ENCODE measurements at regions not wholly inside any gene's neighbourhood (a gene's known extent, or its start where the extent isn't known, plus 50 kb on each side); places are given as distances from the start of the nearest gene placed in this dataset.

DNA sequence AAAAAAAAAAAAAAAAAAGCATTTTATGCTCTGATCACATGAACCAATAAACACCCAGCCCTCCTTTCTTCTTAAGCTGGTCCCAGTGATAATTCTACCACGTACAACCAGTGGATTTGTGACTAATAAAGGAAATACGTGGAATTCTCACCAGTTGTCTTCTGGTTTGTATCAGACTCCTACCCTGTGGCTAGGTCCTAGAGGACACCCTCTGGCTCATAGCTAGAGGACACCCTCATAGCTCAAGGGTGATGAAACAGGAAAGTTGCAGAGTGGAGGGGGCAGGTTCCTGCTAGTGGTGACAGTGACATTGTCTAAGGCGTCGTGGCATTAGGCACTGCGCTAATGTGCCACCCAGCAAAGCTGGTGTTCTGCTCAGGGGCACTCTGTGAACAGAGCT is 167.8 kb downstream of the BCL11A start:
- H3K27me3 ChIP-seq (replicated peaks; ENCODE audit: insufficient read depth), result no peaks in the 10 kb centered on the region
- DNase-seq (ENCODE audit: low spot score) (no peak), ATAC-seq (ENCODE audit: insufficient number of reproducible peaks, low FRiP score, low read depth) (no peak)
- no peak overlapping the region for H3K4me3 ChIP-seq
- H3K36me3 ChIP-seq, result no peaks in the 10 kb centered on the region
- TF ChIP-seq, protein P1, sequence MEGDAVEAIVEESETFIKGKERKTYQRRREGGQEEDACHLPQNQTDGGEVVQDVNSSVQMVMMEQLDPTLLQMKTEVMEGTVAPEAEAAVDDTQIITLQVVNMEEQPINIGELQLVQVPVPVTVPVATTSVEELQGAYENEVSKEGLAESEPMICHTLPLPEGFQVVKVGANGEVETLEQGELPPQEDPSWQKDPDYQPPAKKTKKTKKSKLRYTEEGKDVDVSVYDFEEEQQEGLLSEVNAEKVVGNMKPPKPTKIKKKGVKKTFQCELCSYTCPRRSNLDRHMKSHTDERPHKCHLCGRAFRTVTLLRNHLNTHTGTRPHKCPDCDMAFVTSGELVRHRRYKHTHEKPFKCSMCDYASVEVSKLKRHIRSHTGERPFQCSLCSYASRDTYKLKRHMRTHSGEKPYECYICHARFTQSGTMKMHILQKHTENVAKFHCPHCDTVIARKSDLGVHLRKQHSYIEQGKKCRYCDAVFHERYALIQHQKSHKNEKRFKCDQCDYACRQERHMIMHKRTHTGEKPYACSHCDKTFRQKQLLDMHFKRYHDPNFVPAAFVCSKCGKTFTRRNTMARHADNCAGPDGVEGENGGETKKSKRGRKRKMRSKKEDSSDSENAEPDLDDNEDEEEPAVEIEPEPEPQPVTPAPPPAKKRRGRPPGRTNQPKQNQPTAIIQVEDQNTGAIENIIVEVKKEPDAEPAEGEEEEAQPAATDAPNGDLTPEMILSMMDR (IDR thresholded peaks at IDR 0.05), result no peak
- H3K27ac ChIP-seq, result no peak overlapping the region
- H3K9me3 ChIP-seq, result no peaks in the 10 kb centered on the region
- H3K4me1 ChIP-seq (ENCODE audit: control insufficient read depth in 1 of 2, low read depth in 2 of 2), result no peaks in the 10 kb centered on the region

DNA sequence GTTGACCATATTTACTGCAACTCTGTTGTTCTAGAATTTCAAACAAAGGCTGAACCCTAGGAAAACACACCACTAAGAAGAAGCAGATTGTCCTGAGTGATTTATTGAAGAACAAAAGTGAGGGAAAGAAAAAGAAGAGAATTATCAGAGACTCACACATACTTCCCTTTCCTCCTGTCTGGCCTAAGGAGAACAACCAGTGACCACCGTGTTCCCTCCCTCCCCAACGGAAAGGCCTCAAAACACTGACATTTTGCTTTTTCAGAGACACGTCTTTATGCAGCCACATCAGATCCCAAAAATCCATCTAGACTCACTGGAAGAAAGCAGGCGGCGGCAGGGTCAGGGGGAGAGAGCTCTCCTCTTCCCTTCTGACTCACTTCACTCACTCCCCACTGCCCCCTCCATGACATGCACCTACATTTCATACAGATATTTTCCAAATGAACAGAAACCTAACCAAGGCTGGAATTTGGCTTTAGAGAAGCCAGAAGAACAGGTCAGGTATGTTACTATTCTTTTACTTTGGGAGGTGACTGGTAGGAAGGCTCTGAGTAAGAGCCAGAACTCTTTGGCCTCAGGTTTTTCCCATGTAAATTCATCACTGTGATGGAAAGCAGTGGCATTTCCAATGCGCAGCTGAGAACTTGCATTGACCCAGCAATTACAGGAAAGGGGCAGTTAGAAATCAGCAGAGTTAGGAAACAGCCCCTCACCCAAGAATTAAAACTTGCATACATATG is 169.9 kb downstream of the BCL11A start:
- ATAC-seq (ENCODE audit: insufficient number of reproducible peaks, low FRiP score, low read depth) (no peak), DNase-seq (ENCODE audit: low spot score) (no peak)
- no peaks in the 10 kb centered on the region for H3K36me3 ChIP-seq
- TF ChIP-seq, protein P1 (IDR thresholded peaks at IDR 0.05), result no peak
- no peaks in the 10 kb centered on the region for H3K27me3 ChIP-seq (replicated peaks; ENCODE audit: insufficient read depth)
- no peaks in the 10 kb centered on the region for H3K4me1 ChIP-seq (ENCODE audit: control insufficient read depth in 1 of 2, low read depth in 2 of 2)
- no peaks in the 10 kb centered on the region for H3K9me3 ChIP-seq
- no peak overlapping the region for H3K27ac ChIP-seq
- no peak overlapping the region for H3K4me3 ChIP-seq

DNA sequence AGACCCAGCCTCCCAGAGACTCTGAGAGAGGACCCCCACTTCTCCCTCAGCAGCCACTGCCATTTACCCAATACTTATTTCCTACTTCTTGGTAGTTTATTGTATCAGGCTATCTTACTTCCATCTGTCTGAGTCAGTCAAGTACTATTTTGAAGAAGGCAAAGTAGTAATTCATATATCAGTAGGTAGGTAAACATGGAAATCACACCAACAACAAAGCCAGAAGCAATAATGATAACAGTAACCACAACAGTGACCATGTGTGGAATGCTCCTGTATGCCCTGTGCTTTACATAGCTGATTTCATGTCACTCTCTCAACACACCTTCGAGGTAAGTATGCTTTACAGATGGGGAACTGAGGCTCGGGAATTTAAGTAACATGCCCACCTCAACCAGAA is 173.0 kb downstream of the BCL11A start:
- Histone ChIP-seq H3K27ac (no peak overlapping the region), H3K27me3 (replicated peaks; ENCODE audit: insufficient read depth) (no peaks in the 10 kb centered on the region), H3K4me3 (no peak overlapping the region), H3K9me3 (no peaks in the 10 kb centered on the region), H3K4me1 (ENCODE audit: control insufficient read depth in 1 of 2, low read depth in 2 of 2) (no peaks in the 10 kb centered on the region), H3K36me3 (no peaks in the 10 kb centered on the region)
- DNase-seq (ENCODE audit: low spot score) (no peak), ATAC-seq (ENCODE audit: insufficient number of reproducible peaks, low FRiP score, low read depth) (no peak)
- TF ChIP-seq, protein P1 (IDR thresholded peaks at IDR 0.05), result no peak

DNA sequence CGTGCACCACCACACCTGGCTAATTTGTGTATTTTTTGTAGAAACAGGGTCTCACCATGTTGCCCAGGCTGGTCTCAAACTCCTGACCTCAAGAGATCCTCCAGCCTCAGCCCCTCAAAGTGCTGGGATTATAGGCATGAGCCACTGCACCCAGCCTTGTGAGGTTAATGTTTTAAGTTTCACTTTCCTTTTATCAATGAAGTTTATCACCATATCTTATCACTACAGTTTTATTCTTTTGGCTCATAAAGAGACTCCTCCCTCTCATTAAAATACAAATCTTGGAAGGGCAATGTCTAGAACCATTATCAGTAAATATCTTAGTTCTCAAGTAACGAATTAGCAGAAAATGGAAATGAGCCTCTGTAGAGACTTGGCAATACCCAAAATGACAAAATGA is 173.8 kb downstream of the BCL11A start:
- TF ChIP-seq, protein P1 (IDR thresholded peaks at IDR 0.05), result no peak
- no peak for DNase-seq (ENCODE audit: low spot score)
- no peaks in the 10 kb centered on the region for H3K9me3 ChIP-seq

DNA sequence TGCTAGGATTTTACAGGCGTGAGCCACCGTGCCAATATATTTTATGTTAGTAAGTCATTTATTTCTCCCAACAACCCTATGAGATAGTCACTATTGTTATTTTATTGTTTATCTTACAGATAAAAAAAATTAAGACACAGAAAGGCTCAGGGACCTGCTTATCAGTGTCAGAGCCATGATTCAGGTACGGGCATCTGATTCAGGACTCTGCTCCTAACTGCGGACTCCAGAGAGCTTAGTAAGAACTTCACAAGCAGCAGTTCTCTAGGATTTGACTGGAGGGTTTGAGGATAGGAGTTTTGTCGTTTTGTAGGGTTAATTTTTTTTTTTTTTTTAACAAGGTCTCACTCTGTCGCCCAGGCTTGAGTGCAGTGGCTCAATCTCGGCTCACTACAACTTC is 174.2 kb downstream of the BCL11A start:
- TF ChIP-seq, protein P1 (IDR thresholded peaks at IDR 0.05), result no peak
- H3K27ac ChIP-seq, result no peak overlapping the region
- H3K9me3 ChIP-seq, result no peaks in the 10 kb centered on the region
- H3K36me3 ChIP-seq, result no peaks in the 10 kb centered on the region
- H3K4me3 ChIP-seq, result no peak overlapping the region
- ATAC-seq (ENCODE audit: insufficient number of reproducible peaks, low FRiP score, low read depth) (no peak), DNase-seq (ENCODE audit: low spot score) (no peak)
- no peaks in the 10 kb centered on the region for H3K4me1 ChIP-seq (ENCODE audit: control insufficient read depth in 1 of 2, low read depth in 2 of 2)
- no peaks in the 10 kb centered on the region for H3K27me3 ChIP-seq (replicated peaks; ENCODE audit: insufficient read depth)

More for the DNA sequence above, 173.8 kb downstream of the BCL11A start:
- no peaks in the 10 kb centered on the region for H3K36me3 ChIP-seq
- no peaks in the 10 kb centered on the region for H3K27me3 ChIP-seq (replicated peaks; ENCODE audit: insufficient read depth)
- ATAC-seq (ENCODE audit: insufficient number of reproducible peaks, low FRiP score, low read depth), result no peak
- no peaks in the 10 kb centered on the region for H3K4me1 ChIP-seq (ENCODE audit: control insufficient read depth in 1 of 2, low read depth in 2 of 2)
- no peak overlapping the region for H3K27ac ChIP-seq
- H3K4me3 ChIP-seq, result no peak overlapping the region
